Stimulated activated CD8-positive, alpha-beta memory T cell treated with anti-CD3 and anti-CD28 coated beads, Interleukin-12 subunit alpha, Interleukin-12 subunit beta, amount 100 ng/mL, for 1 hour (primary cell): ENCODE measurements at regions not wholly inside any gene's neighbourhood (a gene's known extent, or its start where the extent isn't known, plus 50 kb on each side); places are given as distances from the start of the nearest gene placed in this dataset.

ENCODE experiments used
- DNase-seq: peaks from one replicate; pipeline ENCODE4 v3.0.0-alpha.2; 2020; ENCODE audit warnings: low read depth

DNA sequence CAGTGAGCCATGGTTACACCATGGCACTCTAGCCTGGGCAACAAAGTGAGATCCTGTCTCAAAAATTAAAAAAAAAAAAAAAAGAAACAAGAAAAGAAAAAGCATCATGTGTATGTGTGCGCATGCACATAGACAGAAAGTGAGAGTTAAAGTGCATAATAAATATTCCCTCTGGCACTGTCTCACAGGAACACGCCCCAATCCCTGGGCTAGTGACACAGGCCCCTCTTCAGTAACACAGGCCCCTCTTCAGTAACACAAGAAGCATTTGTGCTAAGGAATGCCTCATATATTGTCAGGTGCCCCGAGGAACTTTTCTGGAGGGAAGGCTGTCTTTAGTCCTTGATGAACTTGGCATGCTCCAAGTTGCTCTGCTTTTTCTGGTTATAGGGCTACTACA, 57.5 kb downstream of the RPL27A start:
- no peak for DNase-seq

- no peak for DNase-seq
These were observed 61.8 kb downstream of the RPL27A start for GRCh38 chr11:8744423-8744822.

GRCh38 chr11:8745431-8746253, 63.0 kb downstream of the RPL27A start:
- DNase-seq = no peak

- no peak for DNase-seq
These were observed 63.9 kb downstream of the RPL27A start for GRCh38 chr11:8746331-8746974.

- no peak for DNase-seq
These were observed 64.6 kb downstream of the RPL27A start for GRCh38 chr11:8747173-8747572.

DNA sequence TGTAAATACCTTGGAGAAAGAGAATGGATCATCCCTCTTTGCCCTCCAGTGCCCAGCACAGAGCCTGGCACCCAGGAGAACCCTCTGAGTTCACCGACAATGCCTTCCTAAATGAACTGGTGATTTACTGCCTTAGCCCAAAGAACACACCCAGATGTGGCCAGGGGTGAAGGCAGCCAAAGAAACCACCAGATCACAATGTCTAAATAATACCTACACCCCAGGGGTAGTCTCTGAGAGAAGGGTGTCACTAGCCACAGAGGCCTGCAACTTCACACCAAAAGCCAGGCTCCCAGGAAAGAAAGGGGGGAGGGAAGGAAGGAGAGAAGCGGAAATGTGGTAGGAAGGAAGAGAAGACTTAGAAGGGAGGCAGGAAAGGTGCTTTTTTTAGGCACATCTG, 65.7 kb downstream of the RPL27A start:
- DNase-seq = no peak

DNA sequence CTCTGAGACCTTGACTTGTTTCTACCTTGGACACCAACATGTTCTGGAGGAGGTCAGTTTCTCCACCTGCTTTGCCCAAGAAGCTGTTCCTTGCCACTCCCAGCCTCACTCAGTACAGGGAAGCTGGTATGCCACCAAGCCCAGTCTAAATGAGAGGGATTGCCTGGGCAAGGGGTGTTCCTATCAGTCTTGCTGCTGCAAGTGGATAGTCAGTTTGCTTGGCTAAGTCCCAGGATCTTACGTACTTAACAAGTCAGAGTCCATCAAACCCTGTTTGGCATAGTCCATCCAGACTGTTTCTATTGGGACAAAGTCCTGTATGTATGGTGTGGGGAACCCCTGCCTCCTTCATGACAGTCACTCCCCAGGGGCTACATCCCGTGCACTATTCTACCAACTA, 66.6 kb downstream of the RPL27A start:
- no peak for DNase-seq

DNA sequence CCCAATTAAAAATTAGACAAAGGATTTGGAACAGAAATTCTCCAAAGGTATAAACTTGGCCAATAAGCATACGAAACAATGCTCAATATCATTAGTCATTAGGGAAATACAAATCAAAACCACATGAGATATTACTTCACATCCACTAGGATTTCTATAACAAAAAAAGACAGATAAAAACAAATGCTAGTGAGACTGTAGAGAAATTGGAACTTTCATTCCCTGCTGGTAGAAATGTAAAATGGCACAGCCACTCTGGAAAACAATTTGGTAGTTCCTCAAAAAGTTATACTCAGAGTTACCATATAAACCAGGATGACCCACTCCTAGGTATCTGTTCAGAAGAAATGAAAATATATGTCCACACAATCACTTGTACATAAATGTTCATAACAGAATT, 71.6 kb downstream of the RPL27A start:
- no peak for DNase-seq

GRCh38 chr11:8756201-8756600, 73.6 kb downstream of the RPL27A start:
- no peak for DNase-seq

- DNase-seq = no peak
These were observed 74.5 kb downstream of the RPL27A start for GRCh38 chr11:8757047-8757446.

- DNase-seq = no peak
These were observed 74.9 kb downstream of the RPL27A start for GRCh38 chr11:8757533-8757932.

- no peak for DNase-seq
These were observed 76.1 kb downstream of the RPL27A start for GRCh38 chr11:8758619-8759169.

GRCh38 chr11:8759634-8760033, 77.0 kb downstream of the RPL27A start:
- DNase-seq = no peak

- DNase-seq = no peak
These were observed 78.3 kb downstream of the RPL27A start for GRCh38 chr11:8760896-8761295.

- DNase-seq = no peak
These were observed 80.6 kb downstream of the RPL27A start for GRCh38 chr11:8763070-8763685.

- DNase-seq = no peak
These were observed 82.7 kb downstream of the RPL27A start for GRCh38 chr11:8765294-8765693.

DNA sequence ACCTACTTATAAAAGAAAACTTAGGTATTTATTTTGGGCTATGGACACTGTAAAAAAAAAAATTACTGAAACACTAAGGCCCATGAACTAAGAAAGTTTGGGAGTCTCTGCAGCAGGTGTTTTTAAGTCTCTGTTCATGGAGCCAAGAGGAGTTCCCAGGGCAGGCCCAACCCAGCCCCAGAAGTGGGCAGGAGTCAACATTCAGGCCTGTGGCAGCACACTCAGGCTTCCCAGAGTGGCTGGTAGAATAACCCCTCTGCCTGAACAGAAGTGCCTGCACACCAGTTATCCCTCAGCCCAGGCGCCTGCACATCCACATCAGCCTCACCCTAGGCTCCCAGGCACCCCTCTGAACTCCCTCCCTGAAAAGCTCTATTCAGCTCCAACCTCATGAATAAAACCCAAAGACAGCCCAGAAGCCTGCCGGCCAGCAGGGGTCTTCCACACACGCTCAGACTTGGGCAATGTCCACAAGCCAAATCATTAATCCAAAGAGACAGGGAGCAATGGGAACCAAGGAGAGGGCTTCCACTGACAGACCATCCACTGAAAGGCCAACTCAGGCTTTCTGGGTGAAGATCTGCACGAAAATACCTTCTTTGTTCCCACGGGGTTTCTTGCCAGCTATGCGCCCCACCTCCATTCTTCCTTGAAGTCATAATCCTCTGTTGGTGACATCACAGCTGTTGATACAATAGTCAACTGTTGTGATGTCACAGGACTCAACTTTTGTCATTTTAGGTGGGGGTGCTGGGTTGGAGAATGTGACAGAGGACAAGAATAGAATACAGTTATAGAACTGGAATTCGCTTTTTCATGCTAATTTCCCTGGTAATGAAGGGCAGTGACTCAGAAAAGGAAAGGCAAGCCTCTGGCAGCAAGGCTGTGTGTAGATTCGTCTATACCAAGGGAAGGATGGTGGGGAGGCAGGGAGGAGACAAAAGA, 83.7 kb downstream of the RPL27A start:
- DNase-seq = no peak

- DNase-seq = no peak
These were observed 84.4 kb downstream of the RPL27A start for GRCh38 chr11:8766988-8767374.

GRCh38 chr11:8767466-8768142, 85.0 kb downstream of the RPL27A start:
- DNase-seq = no peak

DNA sequence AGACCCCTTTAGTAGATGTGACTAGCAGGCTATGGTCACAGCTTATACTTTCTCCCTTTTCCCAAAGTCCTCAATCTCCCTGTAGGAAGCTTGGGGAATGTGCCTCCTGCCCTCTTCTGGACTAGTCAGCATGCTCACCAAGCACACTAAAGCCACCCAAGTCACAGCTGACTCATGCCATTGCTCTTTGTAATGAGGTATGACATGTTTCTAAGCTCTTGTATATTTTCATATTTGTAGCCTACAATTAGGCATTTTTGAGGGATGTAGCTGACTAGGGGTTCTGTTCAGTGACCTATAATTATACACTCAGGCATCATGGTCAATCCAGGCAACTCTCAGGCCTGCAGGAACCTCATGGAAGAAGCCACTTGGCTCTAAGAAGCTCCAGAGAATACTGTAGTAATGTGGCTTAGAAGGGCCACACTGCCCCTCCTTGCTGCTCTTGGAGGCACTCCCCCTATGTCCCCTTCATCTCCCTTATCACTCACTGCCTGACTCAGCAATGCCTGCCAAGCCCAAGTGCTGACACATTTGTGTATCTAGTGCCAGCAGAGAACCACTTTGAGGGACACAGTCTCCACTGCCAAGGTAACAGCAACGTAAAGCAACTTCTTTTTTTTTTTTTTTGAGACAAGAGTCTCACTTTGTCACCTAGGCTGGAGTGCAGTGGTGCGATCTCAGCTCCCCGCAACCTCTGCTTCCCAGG, 86.2 kb downstream of the RPL27A start:
- no peak for DNase-seq
